WTC11 (cell line): ENCODE measurements at regions not wholly inside any gene's neighbourhood (a gene's known extent, or its start where the extent isn't known, plus 50 kb on each side); places are given as distances from the start of the nearest gene placed in this dataset.

Experiments
- ATAC-seq: fragments of 200-7000 bp; cut with Tn5 transposase; 2 replicates; pipeline ENCODE4 v1.10.0; 2021; ENCODE audit warnings: mild to moderate bottlenecking, moderate library complexity
- CTCF ChIA-PET: fragments of 300-600 bp; sonication (Branson Sonifier 250); formaldehyde crosslinking; loops from one replicate; lab custom pipeline; 2021; ENCODE audit warnings: antibody characterized with exemption; lab: Charles Lee
- POLR2A ChIA-PET: fragments of 350-600 bp; sonication (Branson Sonifier 250); formaldehyde crosslinking; loops from one replicate; lab custom pipeline; 2021; ENCODE audit warnings: antibody characterized with exemption; lab: Charles Lee
- DNase-seq: peaks from one replicate; pipeline ENCODE4 v3.0.0; 2021; ENCODE audit warnings: low spot score
- H3K27ac Mint-ChIP-seq: 2 replicates; pipeline ENCODE4 v1.8.0; 2021; ENCODE audit warnings: mixed read lengths
- H3K27me3 Mint-ChIP-seq: 2 replicates; pipeline ENCODE4 v1.8.0; 2021; ENCODE audit warnings: low read depth, mild to moderate bottlenecking, moderate library complexity, mixed read lengths
- H3K36me3 Mint-ChIP-seq: 2 replicates; pipeline ENCODE4 v1.8.0; 2021; ENCODE audit warnings: mixed read lengths
- H3K4me1 Mint-ChIP-seq: 2 replicates; pipeline ENCODE4 v1.8.0; 2022; ENCODE audit warnings: mixed read lengths
- H3K4me3 Mint-ChIP-seq: 2 replicates; pipeline ENCODE4 v1.8.0; 2021; ENCODE audit warnings: mild to moderate bottlenecking, moderate library complexity, mixed read lengths
- H3K9me3 Mint-ChIP-seq: 2 replicates; pipeline ENCODE4 v1.8.0; 2021; ENCODE audit warnings: mixed read lengths
- AR ChIP-seq: fragments of 250-450 bp; sonication (Bioruptor Pico); IDR thresholded peaks from 2 replicates; pipeline ENCODE4 v1.9.0; 2021; ENCODE audit warnings: mild to moderate bottlenecking
- ARID4B ChIP-seq: sonication (generic); formaldehyde crosslinking; IDR thresholded peaks from 2 replicates; pipeline ENCODE4 v1.8.0; 2023; ENCODE audit warnings: missing genetic modification reagents, mild to moderate bottlenecking, borderline replicate concordance
- CTCF ChIP-seq: fragments of 200-600 bp; IDR thresholded peaks from 2 replicates; pipeline ENCODE4 v1.8.0; 2022; ENCODE audit warnings: antibody characterized with exemption
- MXD4 ChIP-seq: fragments of 250-450 bp; sonication (Bioruptor Pico); IDR thresholded peaks from 2 replicates; pipeline ENCODE4 v1.8.0; 2021; ENCODE audit warnings: mild to moderate bottlenecking, moderate library complexity, borderline replicate concordance
- NR1H2 ChIP-seq: sonication (generic); formaldehyde crosslinking; IDR thresholded peaks from 2 replicates; pipeline ENCODE4 v1.9.0; 2021; ENCODE audit warnings: mild to moderate bottlenecking, moderate library complexity, missing genetic modification reagents
- NR2C2 ChIP-seq: sonication (generic); formaldehyde crosslinking; IDR thresholded peaks from 2 replicates; pipeline ENCODE4 v1.8.0; 2022; ENCODE audit warnings: mild to moderate bottlenecking, missing genetic modification reagents
- SOX15 ChIP-seq: fragments of 250-450 bp; sonication (Bioruptor Pico); IDR thresholded peaks from 2 replicates; pipeline ENCODE4 v1.9.0; 2021; ENCODE audit warnings: mild to moderate bottlenecking
- TCF7 ChIP-seq: sonication (generic); formaldehyde crosslinking; IDR thresholded peaks from 2 replicates; pipeline ENCODE4 v1.8.0; 2022; ENCODE audit warnings: mild to moderate bottlenecking, low read depth, missing genetic modification reagents, moderate library complexity
- TEAD1 ChIP-seq: sonication (generic); formaldehyde crosslinking; IDR thresholded peaks from 2 replicates; pipeline ENCODE4 v1.8.0; 2022; ENCODE audit warnings: mild to moderate bottlenecking, missing genetic modification reagents
- USF2 ChIP-seq: sonication (generic); formaldehyde crosslinking; IDR thresholded peaks from 2 replicates; pipeline ENCODE4 v1.8.1; 2023; ENCODE audit warnings: mild to moderate bottlenecking, missing genetic modification reagents, moderate library complexity
- ZBTB21 ChIP-seq: sonication (generic); formaldehyde crosslinking; IDR thresholded peaks from 2 replicates; pipeline ENCODE4 v1.8.1; 2023; ENCODE audit warnings: mild to moderate bottlenecking, missing genetic modification reagents, borderline replicate concordance
- ZBTB43 ChIP-seq: sonication (generic); formaldehyde crosslinking; IDR thresholded peaks from 2 replicates; pipeline ENCODE4 v1.8.1; 2023; ENCODE audit warnings: mild to moderate bottlenecking, missing genetic modification reagents
- ZNF121 ChIP-seq: sonication (generic); formaldehyde crosslinking; IDR thresholded peaks from 2 replicates; pipeline ENCODE4 v1.8.0; 2023; ENCODE audit warnings: missing genetic modification reagents
- ZNF423 ChIP-seq: fragments of 250-450 bp; sonication (Bioruptor Pico); IDR thresholded peaks from 2 replicates; pipeline ENCODE4 v2.1.2; 2022; ENCODE audit warnings: mild to moderate bottlenecking, moderate library complexity
- TF ChIP-seq, protein P1 (sequence below): sonication (generic); formaldehyde crosslinking; IDR thresholded peaks from 2 replicates; pipeline ENCODE4 v1.8.0; 2022; ENCODE audit warnings: mild to moderate bottlenecking, missing genetic modification reagents
- TF ChIP-seq, protein P2 (sequence below): sonication (generic); formaldehyde crosslinking; IDR thresholded peaks from 2 replicates; pipeline ENCODE4 v1.8.1; 2022; ENCODE audit warnings: low read depth, missing genetic modification reagents, borderline replicate concordance
- TF ChIP-seq, protein P3 (sequence below): sonication (generic); formaldehyde crosslinking; IDR thresholded peaks from 2 replicates; pipeline ENCODE4 v1.8.0; 2023; ENCODE audit warnings: missing genetic modification reagents

DNA sequence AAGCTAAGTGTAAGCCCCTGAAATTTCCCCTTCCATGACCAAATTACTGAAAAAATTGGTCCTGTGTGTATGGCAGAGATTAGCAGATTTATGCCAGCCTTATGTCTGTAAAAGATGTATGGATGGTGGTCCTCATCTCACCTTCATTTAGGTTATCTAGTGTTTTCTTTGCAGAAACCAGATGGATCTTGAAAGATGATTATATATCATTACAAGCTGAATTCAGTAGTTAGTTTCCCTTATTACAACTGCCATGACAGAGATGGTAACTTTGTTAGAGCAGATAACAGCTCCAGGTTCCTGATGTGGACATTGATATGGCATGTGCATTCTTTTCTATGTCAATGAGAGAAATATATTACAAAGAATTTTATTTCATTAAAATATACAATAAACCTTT lies 1403.2 kb upstream of the CDH6 start:
- no peak for TF ChIP-seq AR (CRISPR knock-in tag)
- no peak for TF ChIP-seq ARID4B (CRISPR knock-in tag)
- no peak for TF ChIP-seq TEAD1 (CRISPR knock-in tag)
- TF ChIP-seq, protein P1, sequence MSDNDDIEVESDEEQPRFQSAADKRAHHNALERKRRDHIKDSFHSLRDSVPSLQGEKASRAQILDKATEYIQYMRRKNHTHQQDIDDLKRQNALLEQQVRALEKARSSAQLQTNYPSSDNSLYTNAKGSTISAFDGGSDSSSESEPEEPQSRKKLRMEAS (CRISPR knock-in tag), result no peak
- no peak for TF ChIP-seq MXD4 (CRISPR knock-in tag)
- H3K27ac Mint-ChIP-seq, result no peak overlapping the region
- CTCF ChIA-PET, result no interaction called here

GRCh38 chr5:29780401-29780800 lies 1413.1 kb upstream of the CDH6 start:
- peaks cover 6% of the 10 kb centered on the region for H3K9me3 Mint-ChIP-seq
- H3K4me3 Mint-ChIP-seq, result no peak overlapping the region
- CTCF ChIA-PET, result no interaction called here
- no peaks in the 10 kb centered on the region; the same call in 1 of the 2 replicates for H3K27me3 Mint-ChIP-seq
- DNase-seq (no peak), ATAC-seq (no peak)
- POLR2A ChIA-PET, result no interaction called here
- H3K27ac Mint-ChIP-seq, result no peak overlapping the region
- H3K4me1 Mint-ChIP-seq, result no peaks in the 10 kb centered on the region
- H3K36me3 Mint-ChIP-seq, result peaks cover 3% of the 10 kb centered on the region; the same call in 1 of the 2 replicates
- TF ChIP-seq ZBTB43 (CRISPR knock-in tag) (no peak), SOX15 (CRISPR knock-in tag) (no peak), ZNF423 (CRISPR knock-in tag) (no peak), ZBTB21 (no peak), TCF7 (no peak), NR1H2 (no peak), USF2 (no peak), NR2C2 (CRISPR knock-in tag) (no peak), CTCF (no peak), ZNF121 (no peak), AR (CRISPR knock-in tag) (no peak)
- TF ChIP-seq, protein P2, sequence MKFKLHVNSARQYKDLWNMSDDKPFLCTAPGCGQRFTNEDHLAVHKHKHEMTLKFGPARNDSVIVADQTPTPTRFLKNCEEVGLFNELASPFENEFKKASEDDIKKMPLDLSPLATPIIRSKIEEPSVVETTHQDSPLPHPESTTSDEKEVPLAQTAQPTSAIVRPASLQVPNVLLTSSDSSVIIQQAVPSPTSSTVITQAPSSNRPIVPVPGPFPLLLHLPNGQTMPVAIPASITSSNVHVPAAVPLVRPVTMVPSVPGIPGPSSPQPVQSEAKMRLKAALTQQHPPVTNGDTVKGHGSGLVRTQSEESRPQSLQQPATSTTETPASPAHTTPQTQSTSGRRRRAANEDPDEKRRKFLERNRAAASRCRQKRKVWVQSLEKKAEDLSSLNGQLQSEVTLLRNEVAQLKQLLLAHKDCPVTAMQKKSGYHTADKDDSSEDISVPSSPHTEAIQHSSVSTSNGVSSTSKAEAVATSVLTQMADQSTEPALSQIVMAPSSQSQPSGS, result no peak
- TF ChIP-seq, protein P3, sequence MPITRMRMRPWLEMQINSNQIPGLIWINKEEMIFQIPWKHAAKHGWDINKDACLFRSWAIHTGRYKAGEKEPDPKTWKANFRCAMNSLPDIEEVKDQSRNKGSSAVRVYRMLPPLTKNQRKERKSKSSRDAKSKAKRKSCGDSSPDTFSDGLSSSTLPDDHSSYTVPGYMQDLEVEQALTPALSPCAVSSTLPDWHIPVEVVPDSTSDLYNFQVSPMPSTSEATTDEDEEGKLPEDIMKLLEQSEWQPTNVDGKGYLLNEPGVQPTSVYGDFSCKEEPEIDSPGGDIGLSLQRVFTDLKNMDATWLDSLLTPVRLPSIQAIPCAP (CRISPR knock-in tag), result no peak
- TF ChIP-seq, protein P1 (CRISPR knock-in tag), result no peak

More for the DNA sequence above, 1403.2 kb upstream of the CDH6 start:
- H3K36me3 Mint-ChIP-seq, result no peaks in the 10 kb centered on the region; the same call in 1 of the 2 replicates
- no peaks in the 10 kb centered on the region for H3K27me3 Mint-ChIP-seq
- 0 out of 2 replicates have a peak, but pooled peaks cover 2% of the 10 kb centered on the region for H3K4me1 Mint-ChIP-seq
- POLR2A ChIA-PET, result no interaction called here
- H3K9me3 Mint-ChIP-seq, result peaks cover 24% of the 10 kb centered on the region
- H3K4me3 Mint-ChIP-seq, result no peak overlapping the region
- ATAC-seq (no peak), DNase-seq (no peak)
